ENCODE measurements at regions not wholly inside any gene's neighbourhood (a gene's known extent, or its start where the extent isn't known, plus 50 kb on each side); places are given as distances from the start of the nearest gene placed in this dataset.

GRCh38 chr13:80010286-80010831 lies 330.6 kb downstream of the SPRY2 start:
- no peak overlapping the region for H3K9ac ChIP-seq (ENCODE audit: low read depth in 1 of 2, low read length in 2 of 2)
- H3K4me1 ChIP-seq (ENCODE audit: control insufficient read depth in 4 of 4, insufficient read depth in 4 of 4, low read length in 3 of 4): peaks cover 0 to 6% (median 3%) of the 10 kb centered on the region in 4 donors
- no peaks in the 10 kb centered on the region for H3K9me3 ChIP-seq (ENCODE audit: control insufficient read depth in 4 of 4, low read length in 3 of 4)
- H3K36me3 ChIP-seq (ENCODE audit: control insufficient read depth in 4 of 4, insufficient read depth in 3 of 4, low read depth in 1 of 4, low read length in 3 of 4): no peaks in the 10 kb centered on the region
- H3K27ac ChIP-seq (ENCODE audit: low read depth in 1 of 2, low read length in 2 of 2): no peak overlapping the region
- no peaks in the 10 kb centered on the region for H3K27me3 ChIP-seq (ENCODE audit: control insufficient read depth in 4 of 4, insufficient read depth in 4 of 4, low read length in 3 of 4)
- no peak overlapping the region for H3K4me3 ChIP-seq (ENCODE audit: low read depth in 1 of 3, low read length in 3 of 3)
- 77% methylated on average over 6 of the region's 6 CpGs for WGBS
- TF ChIP-seq CTCF (IDR thresholded peaks at IDR 0.05; ENCODE audit: low read depth, low read length, missing input control) (no peak), REST (IDR thresholded peaks at IDR 0.05) (no peak), RXRA (IDR thresholded peaks at IDR 0.05) (no peak), RAD21 (IDR thresholded peaks at IDR 0.05) (no peak), JUND (IDR thresholded peaks at IDR 0.05) (no peak)
- DNase-seq (ENCODE audit: low spot score): no peak

GRCh38 chr13:80009760-80010159 lies 331.2 kb downstream of the SPRY2 start:
- no peaks in the 10 kb centered on the region for H3K9me3 ChIP-seq (ENCODE audit: control insufficient read depth in 4 of 4, low read length in 3 of 4)
- H3K4me1 ChIP-seq (ENCODE audit: control insufficient read depth in 4 of 4, insufficient read depth in 4 of 4, low read length in 3 of 4): peaks cover 0 to 6% (median 3%) of the 10 kb centered on the region in 4 donors
- TF ChIP-seq MAX (IDR thresholded peaks at IDR 0.05) (no peak), JUND (IDR thresholded peaks at IDR 0.05) (no peak), FOXA1 (IDR thresholded peaks at IDR 0.05) (no peak), NR2F2 (IDR thresholded peaks at IDR 0.05) (no peak), HNF4A (conservative IDR thresholded peaks at IDR 0.05) (peak; percentile 25 to 32), HNF4G (IDR thresholded peaks at IDR 0.05) (no peak), RXRA (IDR thresholded peaks at IDR 0.05) (no peak), CTCF (IDR thresholded peaks at IDR 0.05; ENCODE audit: low read depth, low read length, missing input control) (no peak), REST (IDR thresholded peaks at IDR 0.05) (no peak)
- H3K9ac ChIP-seq (ENCODE audit: low read depth in 1 of 2, low read length in 2 of 2): no peak overlapping the region
- H3K36me3 ChIP-seq (ENCODE audit: control insufficient read depth in 4 of 4, insufficient read depth in 3 of 4, low read depth in 1 of 4, low read length in 3 of 4): no peaks in the 10 kb centered on the region
- H3K27ac ChIP-seq (ENCODE audit: low read depth in 1 of 2, low read length in 2 of 2): no peak overlapping the region
- H3K27me3 ChIP-seq (ENCODE audit: control insufficient read depth in 4 of 4, insufficient read depth in 4 of 4, low read length in 3 of 4): no peaks in the 10 kb centered on the region
- no peak for DNase-seq (ENCODE audit: low spot score)
- no peak overlapping the region for H3K4me3 ChIP-seq (ENCODE audit: low read depth in 1 of 3, low read length in 3 of 3)

All from liver (tissue), 8 donors.